Loucy (cell line): ENCODE measurements at regions not wholly inside any gene's neighbourhood (a gene's known extent, or its start where the extent isn't known, plus 50 kb on each side); places are given as distances from the start of the nearest gene placed in this dataset.

ENCODE experiments used
- H2AFZ ChIP-seq: fragments of 200-600 bp; sonication (generic); 2 replicates; pipeline ENCODE4 v1.6.0; 2016; ENCODE audit warnings: antibody characterized with exemption, mild to moderate bottlenecking, low read length, moderate library complexity
- H3F3A ChIP-seq: fragments of 200-600 bp; 2 replicates; pipeline ENCODE4 v1.6.0; 2016; ENCODE audit warnings: antibody characterized with exemption, low read depth, mild to moderate bottlenecking
- H3K27me3 ChIP-seq: fragments of 200-600 bp; sonication (generic); 2 replicates; pipeline ENCODE4 v1.6.1; 2014; ENCODE audit warnings: low read length, mild to moderate bottlenecking; ENCODE audit not compliant: insufficient read depth, poor library complexity, severe bottlenecking
- H3K36me3 ChIP-seq: fragments of 200-600 bp; sonication (generic); 2 replicates; pipeline ENCODE4 v1.6.1; 2016; ENCODE audit warnings: low read length; ENCODE audit not compliant: insufficient read depth
- H3K4me1 ChIP-seq: fragments of 200-600 bp; sonication (generic); 2 replicates; pipeline ENCODE4 v1.5.1; 2014; ENCODE audit warnings: low read length, mild to moderate bottlenecking; ENCODE audit not compliant: insufficient read depth, poor library complexity, severe bottlenecking
- H3K4me2 ChIP-seq: fragments of 200-600 bp; sonication (generic); 2 replicates; pipeline ENCODE4 v1.6.0; 2014; ENCODE audit warnings: antibody characterized with exemption, low read length, low read depth, mild to moderate bottlenecking; ENCODE audit not compliant: poor library complexity, severe bottlenecking
- H3K4me3 ChIP-seq: fragments of 200-600 bp; sonication (generic); 2 replicates; pipeline ENCODE4 v1.5.1; 2014; ENCODE audit warnings: low read length, mild to moderate bottlenecking, mixed read lengths; ENCODE audit not compliant: poor library complexity, severe bottlenecking
- H3K79me2 ChIP-seq: fragments of 200-600 bp; sonication (generic); 2 replicates; pipeline ENCODE4 v1.6.1; 2014; ENCODE audit warnings: low read length; ENCODE audit not compliant: insufficient read depth
- H3K9ac ChIP-seq: fragments of 200-600 bp; sonication (generic); 2 replicates; pipeline ENCODE4 v1.6.0; 2014; ENCODE audit warnings: mild to moderate bottlenecking, low read depth, low read length, moderate library complexity; ENCODE audit not compliant: poor library complexity, severe bottlenecking
- H3K9me2 ChIP-seq: fragments of 200-600 bp; sonication (generic); replicated peaks from 2 replicates; pipeline ENCODE4 v1.6.1; 2016; ENCODE audit warnings: low read depth, low read length, mixed read lengths
- H3K9me3 ChIP-seq: fragments of 200-600 bp; sonication (generic); 2 replicates; pipeline ENCODE4 v1.6.1; 2014; ENCODE audit warnings: mild to moderate bottlenecking, antibody characterized with exemption, low read length, low read depth; ENCODE audit not compliant: insufficient read depth
- H4K20me1 ChIP-seq: fragments of 200-600 bp; sonication (generic); 2 replicates; pipeline ENCODE4 v1.6.0; 2014; ENCODE audit warnings: antibody characterized with exemption, low read length, mild to moderate bottlenecking; ENCODE audit not compliant: insufficient read depth, poor library complexity, severe bottlenecking
- CTCF ChIP-seq: fragments of 200-600 bp; sonication (generic); conservative IDR thresholded peaks from 2 replicates; pipeline ENCODE4 v1.5.1; 2014; ENCODE audit warnings: mild to moderate bottlenecking, antibody characterized with exemption, low read length
- EZH2phosphoT487 ChIP-seq: fragments of 200-600 bp; IDR thresholded peaks from 2 replicates; pipeline ENCODE4 v1.6.1; 2018; ENCODE audit warnings: antibody characterized with exemption, mild to moderate bottlenecking, moderate library complexity, borderline replicate concordance

GRCh38 chr2:59032499-59032898 lies 791.4 kb upstream of the FANCL start:
- H3K79me2 ChIP-seq, result no peaks in the 10 kb centered on the region
- no peak overlapping the region for H3K4me2 ChIP-seq
- H3K9me2 ChIP-seq, result no peaks in the 10 kb centered on the region
- H4K20me1 ChIP-seq, result no peaks in the 10 kb centered on the region
- no peak overlapping the region for H3K9ac ChIP-seq
- no peak overlapping the region for H3K4me3 ChIP-seq
- TF ChIP-seq CTCF (no peak), EZH2phosphoT487 (no peak)
- no peaks in the 10 kb centered on the region for H3K4me1 ChIP-seq
- H3K27me3 ChIP-seq, result no peaks in the 10 kb centered on the region
- H3F3A ChIP-seq, result no peaks in the 10 kb centered on the region
- no peaks in the 10 kb centered on the region for H3K36me3 ChIP-seq
- H2AFZ ChIP-seq, result no peak overlapping the region
- H3K9me3 ChIP-seq, result no peaks in the 10 kb centered on the region

GRCh38 chr2:59029058-59029457 lies 787.9 kb upstream of the FANCL start:
- Histone ChIP-seq H3K9ac (no peak overlapping the region), H3K4me3 (no peak overlapping the region), H3K4me2 (no peak overlapping the region), H2AFZ (peak overlapping the region; percentile 10; the same call in 1 of the 2 replicates), H3K9me2 (no peaks in the 10 kb centered on the region), H3K9me3 (no peaks in the 10 kb centered on the region), H3F3A (no peaks in the 10 kb centered on the region), H3K4me1 (no peaks in the 10 kb centered on the region), H3K36me3 (no peaks in the 10 kb centered on the region), H4K20me1 (no peaks in the 10 kb centered on the region), H3K27me3 (no peaks in the 10 kb centered on the region), H3K79me2 (no peaks in the 10 kb centered on the region)
- TF ChIP-seq CTCF (no peak), EZH2phosphoT487 (no peak)

GRCh38 chr2:59027320-59027719 lies 786.2 kb upstream of the FANCL start:
- H3K79me2 ChIP-seq, result no peaks in the 10 kb centered on the region
- H3K36me3 ChIP-seq, result no peaks in the 10 kb centered on the region
- H2AFZ ChIP-seq, result no peak overlapping the region
- no peak overlapping the region for H3K4me2 ChIP-seq
- H3F3A ChIP-seq, result no peaks in the 10 kb centered on the region
- H3K9me3 ChIP-seq, result no peaks in the 10 kb centered on the region
- no peaks in the 10 kb centered on the region for H3K9me2 ChIP-seq
- no peaks in the 10 kb centered on the region for H3K4me1 ChIP-seq
- no peak overlapping the region for H3K9ac ChIP-seq
- no peaks in the 10 kb centered on the region for H3K27me3 ChIP-seq
- H3K4me3 ChIP-seq, result no peak overlapping the region
- H4K20me1 ChIP-seq, result no peaks in the 10 kb centered on the region
- TF ChIP-seq EZH2phosphoT487 (no peak), CTCF (no peak)
